H9 (cell line): ENCODE measurements at regions not wholly inside any gene's neighbourhood (a gene's known extent, or its start where the extent isn't known, plus 50 kb on each side); places are given as distances from the start of the nearest gene placed in this dataset.

Experiments
- DNase-seq: peaks from one replicate; pipeline ENCODE4 v3.0.0-alpha.2; 2017
- H2AFZ ChIP-seq: one replicate; pipeline ENCODE4 v1.6.1; 2013; ENCODE audit warnings: mild to moderate bottlenecking, low read length, control low read depth, moderate library complexity
- H2AK5ac ChIP-seq: 2 replicates; pipeline ENCODE4 v1.6.1; 2013; ENCODE audit warnings: low read length, control low read depth, mixed read lengths; ENCODE audit not compliant: insufficient read length
- H2BK120ac ChIP-seq: one replicate; pipeline ENCODE4 v1.6.1; 2013; ENCODE audit warnings: low read depth, mild to moderate bottlenecking, low read length, control low read depth, inconsistent platforms; ENCODE audit not compliant: poor library complexity, severe bottlenecking
- H2BK12ac ChIP-seq: 2 replicates; pipeline ENCODE4 v1.6.1; 2013; ENCODE audit warnings: low read length, control low read depth, mixed read lengths, low read depth; ENCODE audit not compliant: insufficient read length
- H2BK15ac ChIP-seq: 2 replicates; pipeline ENCODE4 v1.6.1; 2013; ENCODE audit warnings: low read depth, low read length, control low read depth
- H2BK20ac ChIP-seq: one replicate; pipeline ENCODE4 v1.6.1; 2013; ENCODE audit warnings: low read depth, mild to moderate bottlenecking, low read length, control low read depth, inconsistent platforms; ENCODE audit not compliant: poor library complexity, severe bottlenecking
- H2BK5ac ChIP-seq: 2 replicates; pipeline ENCODE4 v1.6.1; 2013; ENCODE audit warnings: low read length, control low read depth, mixed read lengths; ENCODE audit not compliant: insufficient read length
- H3K14ac ChIP-seq: 2 replicates; pipeline ENCODE4 v1.6.1; 2013; ENCODE audit warnings: low read length, control low read depth; ENCODE audit not compliant: insufficient read depth
- H3K18ac ChIP-seq: 2 replicates; pipeline ENCODE4 v1.6.1; 2013; ENCODE audit warnings: low read depth, mild to moderate bottlenecking, mixed read lengths, low read length, control low read depth; ENCODE audit not compliant: insufficient read length
- H3K23ac ChIP-seq: 2 replicates; pipeline ENCODE4 v1.6.1; 2013; ENCODE audit warnings: low read length, control low read depth, mixed read lengths, low read depth; ENCODE audit not compliant: insufficient read length
- H3K23me2 ChIP-seq: 2 replicates; pipeline ENCODE4 v1.6.1; 2013; ENCODE audit warnings: low read depth, mild to moderate bottlenecking, mixed read lengths, low read length, control low read depth; ENCODE audit not compliant: insufficient read length, poor library complexity, severe bottlenecking
- H3K27ac ChIP-seq: 2 replicates; pipeline ENCODE4 v1.5.1; 2013; ENCODE audit warnings: low read length, control low read depth, mixed read lengths, low read depth; ENCODE audit not compliant: insufficient read length
- H3K27me3 ChIP-seq: 2 replicates; pipeline ENCODE4 v1.6.1; 2013; ENCODE audit warnings: low read length, control low read depth, inconsistent platforms; ENCODE audit not compliant: insufficient read depth
- H3K4ac ChIP-seq: 2 replicates; pipeline ENCODE4 v1.6.1; 2013; ENCODE audit warnings: low read depth, mild to moderate bottlenecking, control low read depth, inconsistent platforms, low read length, moderate library complexity
- H3K4me1 ChIP-seq: 2 replicates; pipeline ENCODE4 v1.6.1; 2013; ENCODE audit warnings: low read length, control low read depth, inconsistent platforms; ENCODE audit not compliant: insufficient read depth
- H3K4me2 ChIP-seq: 2 replicates; pipeline ENCODE4 v1.6.1; 2013; ENCODE audit warnings: low read length, control low read depth, mixed read lengths; ENCODE audit not compliant: insufficient read length, insufficient read depth
- H3K56ac ChIP-seq: 2 replicates; pipeline ENCODE4 v1.6.1; 2013; ENCODE audit warnings: low read depth, mild to moderate bottlenecking, mixed read lengths, low read length, control low read depth; ENCODE audit not compliant: insufficient read length
- H3K79me1 ChIP-seq: 2 replicates; pipeline ENCODE4 v1.6.1; 2013; ENCODE audit warnings: low read depth, mild to moderate bottlenecking, moderate library complexity, low read length, control low read depth, inconsistent platforms; ENCODE audit not compliant: insufficient read depth, poor library complexity, severe bottlenecking
- H3K79me2 ChIP-seq: 2 replicates; pipeline ENCODE4 v1.6.1; 2013; ENCODE audit warnings: low read length, control low read depth, inconsistent platforms; ENCODE audit not compliant: insufficient read depth
- H3K9ac ChIP-seq: 2 replicates; pipeline ENCODE4 v1.6.1; 2013; ENCODE audit warnings: low read length, control low read depth, mixed read lengths; ENCODE audit not compliant: insufficient read length; ENCODE audit errors: extremely low read depth
- H3K9me3 ChIP-seq: one replicate; pipeline ENCODE4 v1.6.1; 2013; ENCODE audit warnings: low read depth, low read length, inconsistent platforms; ENCODE audit not compliant: control insufficient read depth
- H3T11ph ChIP-seq: one replicate; pipeline ENCODE4 v1.6.1; 2013; ENCODE audit warnings: mild to moderate bottlenecking, low read length, control low read depth, inconsistent platforms
- H4K20me1 ChIP-seq: one replicate; pipeline ENCODE4 v1.6.1; 2013; ENCODE audit not compliant: control insufficient read depth, insufficient read length, insufficient read depth
- H4K5ac ChIP-seq: 2 replicates; pipeline ENCODE4 v1.6.1; 2013; ENCODE audit warnings: low read depth, mild to moderate bottlenecking, mixed read lengths, low read length, control low read depth; ENCODE audit not compliant: insufficient read length
- H4K8ac ChIP-seq: replicated peaks from 2 replicates; pipeline ENCODE4 v1.6.1; 2013; ENCODE audit warnings: low read length, control low read depth, mixed read lengths, low read depth; ENCODE audit not compliant: insufficient read length
- H4K91ac ChIP-seq: 2 replicates; pipeline ENCODE4 v1.6.1; 2013; ENCODE audit warnings: low read depth, mild to moderate bottlenecking, moderate library complexity, mixed read lengths, low read length, control low read depth; ENCODE audit not compliant: insufficient read length
- H3K27ac Mint-ChIP-seq, 3 experiments: 2 replicates in 2 of 3; 3 replicates in 1 of 3; pipeline ENCODE4 v1.8.0; 2020 to 2021; ENCODE audit warnings: mixed read lengths in 3 of 3, mild to moderate bottlenecking in 1 of 3, moderate library complexity in 1 of 3
- H3K27me3 Mint-ChIP-seq: 2 replicates; pipeline ENCODE4 v1.8.0; 2021; ENCODE audit warnings: low read depth, mild to moderate bottlenecking, moderate library complexity, mixed read lengths
- H3K36me3 Mint-ChIP-seq, 3 experiments: 2 replicates in 2 of 3; 3 replicates in 1 of 3; pipeline ENCODE4 v1.8.0; 2020 to 2021; ENCODE audit warnings: low read depth in 3 of 3, mixed read lengths in 3 of 3; ENCODE audit not compliant: insufficient read depth in 1 of 3
- H3K4me1 Mint-ChIP-seq, 2 experiments: 2 replicates each; pipeline ENCODE4 v1.8.0; 2020; ENCODE audit warnings: mixed read lengths in 2 of 2
- H3K4me3 Mint-ChIP-seq, 2 experiments: 2 replicates in 1 of 2; 3 replicates in 1 of 2; pipeline ENCODE4 v1.8.0; 2020 to 2021; ENCODE audit warnings: mild to moderate bottlenecking in 2 of 2, mixed read lengths in 2 of 2, moderate library complexity in 1 of 2
- H3K9me3 Mint-ChIP-seq, 2 experiments: 2 replicates in 1 of 2; 3 replicates in 1 of 2; pipeline ENCODE4 v1.8.0; 2020; ENCODE audit warnings: mild to moderate bottlenecking in 2 of 2, mixed read lengths in 2 of 2, moderate library complexity in 1 of 2
- CTCF ChIP-seq: fragments of 200-600 bp; sonication (generic); conservative IDR thresholded peaks from 3 replicates; pipeline ENCODE4 v1.8.0; 2021; ENCODE audit warnings: antibody characterized with exemption, mild to moderate bottlenecking
- WGBS: extraction: QIAGEN DNeasy Blood & Tissue Kit; methylation state at CpG from one replicate; pipeline ENCODE4 v1.1.7; 2013; ENCODE audit warnings: missing lambda C conversion rate, low lambda C conversion rate, mixed read lengths; ENCODE audit not compliant: insufficient read length; ENCODE audit errors: extremely low coverage; 5-methylcytosine and 5-hydroxymethylcytosine counted together

- Histone ChIP-seq H3K18ac (no peak overlapping the region), H2BK5ac (no peak overlapping the region), H2BK120ac (no peak overlapping the region), H3K23ac (no peak overlapping the region), H3K14ac (no peak overlapping the region), H4K5ac (no peak overlapping the region), H3K9me3 (no peaks in the 10 kb centered on the region), H3K79me2 (no peaks in the 10 kb centered on the region), H2BK15ac (no peak overlapping the region), H2BK20ac (no peak overlapping the region), H3K4me1 (peaks cover 2% of the 10 kb centered on the region; the same call in 1 of the 2 replicates), H3K56ac (no peak overlapping the region), H3K79me1 (no peaks in the 10 kb centered on the region), H3K9ac (no peak overlapping the region), H2BK12ac (no peak overlapping the region), H3K27me3 (no peaks in the 10 kb centered on the region), H3K4me2 (no peak overlapping the region), H4K20me1 (no peaks in the 10 kb centered on the region), H2AK5ac (no peak overlapping the region), H2AFZ (no peak overlapping the region), H3K4ac (no peak overlapping the region), H4K8ac (no peak overlapping the region), H4K91ac (no peak overlapping the region), H3K27ac (no peak overlapping the region), H3K23me2 (no peaks in the 10 kb centered on the region), H3T11ph (no peak overlapping the region)
- H3K27me3 Mint-ChIP-seq: no peaks in the 10 kb centered on the region
- no peak overlapping the region for H3K4me3 Mint-ChIP-seq
- WGBS: no CpG with 5 or more reads among the region's 3 CpGs
- H3K36me3 Mint-ChIP-seq: no peaks in the 10 kb centered on the region
- H3K9me3 Mint-ChIP-seq: no peaks in the 10 kb centered on the region
- H3K4me1 Mint-ChIP-seq: peaks cover 4 to 5% of the 10 kb centered on the region in 2 experiments
- no peak for TF ChIP-seq CTCF
- no peak overlapping the region for H3K27ac Mint-ChIP-seq
- DNase-seq: no peak
These were observed 866.3 kb upstream of the WWC1 start for GRCh38 chr5:167425161-167425560.
